Muscle of back (tissue), 3 donors: ENCODE measurements at regions not wholly inside any gene's neighbourhood (a gene's known extent, or its start where the extent isn't known, plus 50 kb on each side); places are given as distances from the start of the nearest gene placed in this dataset.
"Not testable (repeated sequence)": the region's sequence is repeated elsewhere in the genome, so short reads cannot be mapped to it uniquely, and the experiment has no call there.

ENCODE experiments used
- DNase-seq, 3 donors: peaks; one replicate each; pipeline versions ENCODE4 v3.0.0 to v3.0.0-alpha.2; 2013

- DNase-seq: no peak
These were observed 200.8 kb upstream of the C2CD4B start for GRCh38 chr15:62365795-62366442.

GRCh38 chr15:62369454-62369853, 204.4 kb upstream of the C2CD4B start:
- DNase-seq: no peak

GRCh38 chr15:62371683-62372082, 206.6 kb upstream of the C2CD4B start:
- not testable (repeated sequence) for DNase-seq

- peak in 1 of 3 donors; percentile 59 for DNase-seq
These were observed 212.8 kb upstream of the C2CD4B start for GRCh38 chr15:62377736-62378480.

- DNase-seq: peak; percentile 37 to 85 (median 68)
These were observed 213.8 kb upstream of the C2CD4B start for GRCh38 chr15:62378772-62379498.

GRCh38 chr15:62380011-62380410, 214.9 kb upstream of the C2CD4B start:
- peak in 2 of 3 donors; percentile 47 to 70 for DNase-seq

- DNase-seq: no peak
These were observed 217.0 kb upstream of the C2CD4B start for GRCh38 chr15:62382046-62382445.

- DNase-seq: peak; percentile 79 to 94 (median 91)
These were observed 225.1 kb upstream of the C2CD4B start, which contains the start of gene TLN2 for GRCh38 chr15:62389885-62390790. TLN2 (plus strand) TSS chr15:62390550.

GRCh38 chr15:62390791-62391640, 225.9 kb upstream of the C2CD4B start:
- peak in 2 of 3 donors; percentile 62 to 84 for DNase-seq

GRCh38 chr15:62391641-62392262, 226.7 kb upstream of the C2CD4B start:
- peak in 2 of 3 donors; percentile 60 to 90 for DNase-seq

- peak in 1 of 3 donors; percentile 44 for DNase-seq
These were observed 227.3 kb upstream of the C2CD4B start for GRCh38 chr15:62392376-62392775.

GRCh38 chr15:62393196-62393595, 228.1 kb upstream of the C2CD4B start:
- no peak for DNase-seq

- DNase-seq: no peak
These were observed 229.0 kb upstream of the C2CD4B start for GRCh38 chr15:62394079-62394478.

- no peak for DNase-seq
These were observed 235.7 kb upstream of the C2CD4B start for GRCh38 chr15:62400778-62401177.

- no peak for DNase-seq
These were observed 237.6 kb upstream of the C2CD4B start for GRCh38 chr15:62402687-62403086.

GRCh38 chr15:62403164-62403809, 238.2 kb upstream of the C2CD4B start:
- DNase-seq: peak in 1 of 3 donors; percentile 64

- DNase-seq: no peak
These were observed 239.3 kb upstream of the C2CD4B start for GRCh38 chr15:62404194-62404985.

- no peak for DNase-seq
These were observed 241.3 kb upstream of the C2CD4B start for GRCh38 chr15:62406305-62406891.
